Liver (tissue), 2 donors: ENCODE measurements at regions not wholly inside any gene's neighbourhood (a gene's known extent, or its start where the extent isn't known, plus 50 kb on each side); places are given as distances from the start of the nearest gene placed in this dataset.

Experiments
- GABPA ChIP-seq, 2 donors: IDR thresholded peaks in 1 of 2; conservative IDR thresholded peaks in 1 of 2; 2 replicates each; pipeline ENCODE4 v1.6.1; 2016; ENCODE audit warnings: antibody characterized with exemption in 2 of 2, mild to moderate bottlenecking in 1 of 2, moderate library complexity in 1 of 2
- RXRA ChIP-seq, 2 donors: IDR thresholded peaks; 2 replicates each; pipeline ENCODE4 v1.6.1; 2017 to 2018; ENCODE audit warnings: antibody characterized with exemption in 2 of 2, mild to moderate bottlenecking in 1 of 2
- donor health status: healthy.

DNA sequence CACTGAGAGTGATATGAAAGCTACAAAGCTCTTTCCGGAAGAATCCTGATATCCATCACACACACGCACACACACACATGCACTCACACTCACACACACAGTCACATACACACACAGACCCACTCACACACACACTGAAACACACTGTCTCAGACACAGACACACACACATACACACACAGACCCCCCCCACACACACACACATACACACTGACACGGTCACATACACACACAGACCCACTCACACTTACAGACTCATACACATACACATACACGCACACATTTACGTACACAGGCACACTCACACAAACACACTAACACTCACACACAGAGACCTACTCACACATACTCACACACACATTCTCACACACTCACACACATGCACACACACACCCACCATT lies 58.6 kb downstream of the LIG4 start:
- TF ChIP-seq GABPA (IDR thresholded peaks at IDR 0.05 in 1 of 2, conservative IDR thresholded peaks at IDR 0.05 in 1 of 2) (no peak), RXRA (IDR thresholded peaks at IDR 0.05) (no peak)
